ENCODE measurements at regions not wholly inside any gene's neighbourhood (a gene's known extent, or its start where the extent isn't known, plus 50 kb on each side); places are given as distances from the start of the nearest gene placed in this dataset.

GRCh38 chr14:98752660-98753059 lies 519.3 kb downstream of the BCL11B start:
- no peak for TF ChIP-seq POLR2AphosphoS5 (IDR thresholded peaks at IDR 0.05)
- no peak for TF ChIP-seq CTCF (IDR thresholded peaks at IDR 0.05; ENCODE audit: poor library complexity, severe bottlenecking)
- TF ChIP-seq SMC3 (conservative IDR thresholded peaks at IDR 0.05; ENCODE audit: poor library complexity) = no peak

Measured in neural cell (in vitro differentiated cells).